ENCODE measurements at regions not wholly inside any gene's neighbourhood (a gene's known extent, or its start where the extent isn't known, plus 50 kb on each side); places are given as distances from the start of the nearest gene placed in this dataset.

DNA sequence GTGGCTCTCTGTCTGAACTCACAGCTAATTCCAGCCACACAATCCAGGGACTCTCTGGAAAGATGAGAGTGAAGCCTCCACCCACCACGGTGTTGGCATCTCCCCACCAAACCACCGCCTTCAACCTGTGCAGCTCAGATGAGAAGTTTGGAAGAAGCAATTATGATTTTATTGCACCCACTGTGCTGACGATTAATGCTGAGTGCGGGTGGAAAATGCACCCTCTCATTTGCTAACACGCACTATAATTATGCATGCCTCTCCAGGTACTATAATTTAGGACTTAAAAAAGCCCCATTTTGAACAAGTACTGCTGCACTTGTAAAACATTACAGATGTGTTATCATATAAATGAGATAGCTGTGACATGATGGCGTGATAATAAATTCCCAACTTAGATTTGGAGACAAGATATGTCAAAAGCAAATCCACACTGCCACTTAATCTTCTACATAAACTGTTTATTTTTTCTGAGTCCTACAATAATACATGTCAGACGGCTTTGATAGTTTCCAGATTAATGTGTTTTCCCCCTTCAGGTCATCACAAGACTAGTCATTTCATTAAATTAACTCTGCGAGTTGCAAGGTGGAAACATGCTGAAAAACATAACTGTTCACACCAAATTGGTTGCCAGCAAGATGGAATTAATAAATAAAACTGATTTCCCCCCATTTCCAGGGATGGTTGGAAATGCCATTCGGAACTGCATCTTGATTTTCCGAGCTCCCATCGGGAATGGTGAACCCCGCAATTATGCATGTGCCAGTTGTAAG lies 466.5 kb upstream of the MAF start:
- DNase-seq = no peak

DNA sequence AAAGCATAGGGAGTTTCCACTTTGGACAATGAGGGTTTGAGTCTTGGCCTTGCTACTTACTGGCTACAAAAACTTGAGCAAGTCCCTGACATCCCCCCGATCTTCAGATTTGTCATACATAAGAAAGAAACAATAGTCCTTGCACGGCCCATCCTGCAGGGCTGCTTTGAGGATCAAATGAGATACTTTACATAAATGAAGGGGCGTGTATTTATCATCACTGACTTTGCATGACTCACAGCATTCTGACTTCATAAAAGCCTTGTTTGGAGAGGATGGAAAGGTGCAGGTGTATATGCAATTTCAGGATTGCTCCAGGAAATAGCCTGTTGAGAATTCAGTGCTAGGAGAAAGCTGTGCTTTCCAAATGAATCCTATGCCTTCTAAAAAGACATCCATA lies 465.0 kb upstream of the MAF start:
- DNase-seq = no peak

DNA sequence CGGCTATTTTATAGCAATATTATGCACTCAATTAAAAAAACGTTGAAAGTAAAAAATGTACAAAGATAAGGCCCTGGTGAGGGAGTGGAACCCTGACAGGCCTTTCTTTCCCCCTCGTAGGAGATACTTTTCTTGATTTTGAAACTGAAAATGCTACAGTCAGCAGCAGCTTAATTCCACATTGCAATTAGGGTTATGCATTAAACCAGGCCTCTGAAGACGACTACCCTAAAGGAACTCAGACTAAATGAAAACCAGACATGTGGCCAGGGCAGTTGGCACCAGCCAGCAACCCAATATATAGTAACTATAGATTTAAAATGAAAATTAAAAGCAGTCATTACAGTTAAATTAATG lies 463.2 kb upstream of the MAF start:
- DNase-seq = no peak

DNA sequence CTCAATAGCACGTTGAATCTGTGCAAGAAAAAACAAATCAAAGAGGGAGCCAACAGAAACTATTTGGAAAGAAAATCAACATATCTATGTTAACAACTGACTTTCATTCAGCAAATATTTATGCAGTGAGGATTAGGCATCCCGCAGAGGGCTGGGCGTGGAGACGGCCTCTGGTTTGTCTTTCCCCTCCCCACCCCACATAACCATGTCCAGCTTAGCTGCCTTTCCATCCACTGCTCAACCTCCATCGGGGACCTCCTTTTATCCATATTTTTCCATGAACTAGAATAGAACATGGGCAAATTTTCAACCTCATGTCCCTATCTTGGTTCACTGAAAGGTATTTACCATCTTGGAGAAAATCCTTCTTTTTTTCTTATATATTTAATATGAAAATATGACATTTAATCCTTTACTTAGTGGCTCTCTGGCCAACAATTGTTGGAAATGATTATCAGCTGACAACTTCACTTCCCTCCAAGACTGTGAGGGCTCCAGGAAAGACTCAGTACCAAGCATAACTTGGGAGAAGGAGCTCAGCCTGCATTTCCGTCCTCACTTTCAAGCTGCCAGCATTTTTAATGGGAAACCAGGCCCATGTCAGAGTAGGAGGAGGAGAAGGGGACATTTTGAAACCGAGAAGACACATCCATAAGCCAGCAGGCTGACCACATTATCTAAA lies 462.6 kb upstream of the MAF start:
- no peak for DNase-seq

DNA sequence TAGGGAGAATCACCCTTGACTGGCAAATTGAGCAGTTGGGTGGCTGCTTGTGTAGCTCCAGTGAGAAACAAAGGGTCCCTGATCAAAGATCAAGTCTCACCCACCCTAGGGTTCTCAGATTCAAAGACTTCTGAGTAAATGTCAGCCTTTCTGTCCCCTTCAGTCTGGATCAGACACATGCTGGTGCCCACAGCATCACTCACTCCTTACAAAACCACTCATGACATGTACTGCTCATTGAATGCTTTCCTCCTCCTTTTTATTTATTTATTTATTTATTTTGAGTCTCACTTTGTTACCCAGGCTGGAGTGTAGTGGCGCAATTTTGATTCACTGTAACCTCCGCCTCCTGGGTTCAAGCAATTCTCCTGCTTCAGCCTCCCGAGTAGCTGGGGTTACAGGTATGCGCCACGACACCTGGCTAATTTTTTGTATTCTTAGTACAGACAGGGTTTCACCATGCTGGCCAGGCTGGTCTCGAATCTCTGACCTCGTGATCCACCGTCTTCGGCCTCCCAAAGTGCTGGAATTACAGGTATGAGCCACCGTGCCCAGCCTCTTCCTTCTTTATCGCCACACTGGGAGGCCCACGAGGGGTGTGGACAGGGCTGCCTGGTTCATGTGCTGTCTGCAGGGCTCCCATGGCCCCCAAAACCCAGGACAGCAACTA lies 462.0 kb upstream of the MAF start:
- DNase-seq = no peak

DNA sequence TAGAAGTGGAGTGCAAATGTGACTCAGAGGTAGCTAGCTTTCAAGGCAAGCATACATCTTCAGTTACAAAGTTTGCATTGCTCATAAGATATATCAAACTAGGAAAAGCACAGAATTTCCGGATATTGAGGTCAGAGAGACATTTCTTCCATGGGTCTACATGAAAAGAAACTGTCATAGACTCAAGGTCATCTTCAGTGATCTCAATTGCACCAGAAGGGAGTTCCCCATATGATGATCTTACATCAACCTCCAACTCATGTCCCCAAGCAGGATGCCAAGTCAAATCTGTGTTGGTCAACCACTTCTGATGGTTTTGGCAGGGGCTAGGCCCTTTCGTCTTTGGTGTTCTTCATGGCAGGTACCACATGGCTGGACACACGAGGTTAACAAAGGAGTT lies 459.9 kb upstream of the MAF start:
- DNase-seq = no peak

DNA sequence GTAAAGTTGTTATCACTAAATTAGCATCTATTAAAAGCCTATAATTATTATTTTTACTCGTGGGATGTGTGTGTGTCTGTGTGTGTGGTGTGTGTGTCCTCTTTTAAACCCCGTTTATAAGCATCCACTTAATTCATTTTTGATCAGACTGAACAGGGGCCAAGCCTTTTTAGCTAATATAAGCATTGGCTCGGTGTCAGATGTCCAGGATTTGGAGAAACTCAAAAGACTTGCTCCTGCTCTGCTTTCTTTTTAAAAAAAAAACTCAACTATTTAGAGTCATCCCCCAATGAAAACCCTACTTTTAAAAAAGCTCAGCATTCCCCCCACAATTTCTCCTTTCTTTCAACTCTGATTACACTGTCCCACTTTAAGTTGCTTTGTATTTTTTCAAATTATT lies 459.3 kb upstream of the MAF start:
- DNase-seq = no peak

DNA sequence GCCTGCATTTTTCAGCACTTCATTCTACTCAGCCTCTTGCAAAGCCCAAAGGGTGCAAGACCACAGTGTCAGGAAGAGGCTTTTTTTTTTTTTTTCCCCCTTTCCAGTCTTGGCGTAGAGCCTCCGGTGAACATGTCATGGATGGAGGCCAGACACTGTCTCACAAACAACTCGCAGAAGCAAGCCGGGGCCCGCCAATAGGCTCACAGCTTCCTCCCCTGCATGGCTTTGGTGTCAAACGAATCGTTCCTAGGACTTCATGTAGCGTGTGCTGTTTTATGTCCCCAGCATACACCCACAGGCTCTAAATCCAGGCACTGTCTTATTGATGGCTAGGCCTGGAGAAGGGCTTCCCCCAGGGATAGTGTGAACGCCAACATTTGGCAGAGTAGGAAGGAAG lies 457.7 kb upstream of the MAF start:
- no peak for DNase-seq

DNA sequence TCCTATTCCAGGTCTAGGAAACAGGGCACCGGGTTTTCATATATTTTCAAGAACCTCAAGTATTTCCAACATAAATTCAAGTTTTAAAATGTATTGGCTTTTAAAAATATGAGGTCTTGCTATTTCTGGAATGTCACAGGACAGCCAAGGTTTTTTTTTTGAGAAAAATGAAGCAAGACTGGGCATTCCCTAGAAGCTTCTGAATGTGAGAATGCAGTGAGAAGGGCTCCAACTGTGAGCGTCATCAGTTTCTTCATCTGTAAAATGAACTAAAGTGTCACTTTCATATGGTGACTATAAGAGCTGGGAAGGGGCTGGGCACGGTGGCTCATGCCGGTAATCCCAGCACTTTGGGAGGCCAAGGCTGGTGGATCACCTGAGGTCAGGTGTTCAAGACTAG lies 455.8 kb upstream of the MAF start:
- DNase-seq = no peak

DNA sequence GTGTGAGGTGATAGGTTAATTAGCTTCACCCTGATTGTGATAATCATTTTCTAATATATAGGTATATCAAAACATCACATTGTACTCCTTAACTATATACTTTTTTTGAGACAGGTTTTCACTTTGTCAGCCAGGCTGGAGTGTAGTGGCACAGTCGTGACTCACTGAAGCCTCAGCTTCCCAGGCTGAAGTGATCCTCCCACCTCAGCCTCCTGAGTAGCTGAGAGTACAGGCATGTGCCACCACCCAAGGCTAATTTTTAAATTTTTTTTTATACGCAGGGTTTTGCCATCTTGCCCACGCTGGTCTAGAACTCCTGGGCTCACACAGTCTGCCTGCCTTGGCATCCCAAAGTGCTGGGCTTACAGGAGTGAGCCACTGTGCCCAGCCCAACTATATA lies 455.3 kb upstream of the MAF start:
- no peak for DNase-seq

DNA sequence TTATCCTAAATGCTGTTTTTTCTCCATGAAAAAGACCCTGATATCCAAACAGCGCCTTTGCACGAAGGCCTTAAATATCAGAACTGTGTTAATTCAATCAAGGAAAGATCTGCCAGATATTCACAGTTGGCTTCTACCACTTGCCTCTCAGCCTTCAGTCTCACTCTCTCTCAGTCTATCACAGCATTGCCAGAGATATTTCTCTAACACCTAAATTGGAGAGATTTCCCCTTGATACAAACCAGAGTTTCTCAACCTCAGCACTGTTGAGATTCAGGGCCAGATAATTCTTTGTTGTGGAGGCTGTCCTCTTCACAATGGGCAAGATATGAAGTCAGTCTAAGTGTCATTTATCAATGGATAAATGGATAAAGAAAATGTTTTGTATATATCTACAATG lies 454.1 kb upstream of the MAF start:
- no peak for DNase-seq

DNA sequence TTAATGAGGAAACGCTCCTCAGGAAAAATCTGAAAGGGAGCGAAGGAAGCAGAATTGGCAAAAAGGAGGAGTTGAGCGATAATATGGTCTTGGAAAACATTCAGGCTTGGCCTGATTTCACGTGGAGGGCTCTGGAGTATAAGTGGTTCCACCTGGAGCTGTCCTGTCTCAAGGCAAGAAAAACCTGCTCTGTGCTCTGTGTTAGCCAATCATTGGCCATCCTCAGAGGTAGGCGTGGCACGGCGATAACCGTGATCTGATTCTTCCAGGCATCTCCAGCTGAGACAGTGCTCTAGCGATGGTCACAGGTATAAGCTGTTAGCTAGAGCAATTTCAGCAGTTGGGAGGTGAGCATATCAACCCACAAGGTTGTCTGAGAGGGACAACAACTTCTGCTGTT lies 450.5 kb upstream of the MAF start:
- no peak for DNase-seq

DNA sequence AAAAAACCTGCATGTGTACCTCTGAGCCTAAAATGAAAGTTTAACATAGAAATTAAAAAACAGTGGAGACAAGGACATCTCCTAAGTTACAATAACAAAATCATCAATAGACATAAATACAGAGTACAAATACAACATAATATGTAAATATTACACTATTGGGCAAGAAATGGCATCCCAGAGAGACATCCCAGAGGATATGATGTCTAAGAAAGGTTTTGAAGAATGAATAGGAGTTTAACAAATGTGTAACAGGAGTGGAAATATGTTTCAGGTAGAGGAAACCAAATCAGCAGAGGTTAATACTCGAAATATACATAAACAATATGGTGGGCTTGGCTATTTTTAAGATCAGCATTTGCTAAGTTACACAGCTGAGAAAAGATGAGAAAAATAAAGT lies 447.7 kb upstream of the MAF start:
- DNase-seq = no peak

DNA sequence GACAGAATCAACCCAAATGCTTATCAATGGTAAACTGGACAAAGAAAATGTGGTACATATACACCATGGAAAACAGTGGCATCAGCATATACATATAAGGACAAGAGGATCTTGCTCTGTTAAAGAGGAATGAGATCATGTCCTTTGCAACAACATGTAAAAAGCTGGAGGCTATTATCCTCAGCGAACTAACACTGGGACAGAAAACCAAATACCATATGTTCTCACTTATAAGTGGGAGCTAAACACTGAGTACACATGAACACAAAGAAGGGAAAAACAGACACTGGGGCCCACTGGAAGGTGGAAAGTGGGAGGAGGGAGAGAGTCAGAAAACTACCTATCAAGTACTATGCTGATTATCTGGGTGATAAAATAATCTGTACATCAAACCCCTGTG lies 447.3 kb upstream of the MAF start:
- no peak for DNase-seq

DNA sequence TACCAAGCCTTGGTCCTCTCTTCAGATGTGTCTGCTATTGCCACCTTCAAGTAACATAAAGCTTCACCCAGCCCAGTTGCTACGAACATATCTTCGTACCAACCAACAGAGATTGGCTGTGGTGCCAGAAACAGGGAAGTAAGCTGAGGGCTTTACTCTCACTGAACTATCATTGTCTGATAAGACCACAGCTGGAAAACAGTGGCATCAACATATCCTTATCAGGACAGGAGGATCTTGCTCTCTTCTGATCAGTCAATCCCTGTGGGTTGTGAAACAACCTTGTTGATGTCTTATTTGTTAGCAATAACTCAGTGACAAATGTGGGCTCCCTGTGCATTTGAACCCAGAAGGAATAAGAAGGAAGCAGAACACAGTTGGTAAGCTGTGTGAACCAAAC lies 446.3 kb upstream of the MAF start:
- DNase-seq = no peak

DNA sequence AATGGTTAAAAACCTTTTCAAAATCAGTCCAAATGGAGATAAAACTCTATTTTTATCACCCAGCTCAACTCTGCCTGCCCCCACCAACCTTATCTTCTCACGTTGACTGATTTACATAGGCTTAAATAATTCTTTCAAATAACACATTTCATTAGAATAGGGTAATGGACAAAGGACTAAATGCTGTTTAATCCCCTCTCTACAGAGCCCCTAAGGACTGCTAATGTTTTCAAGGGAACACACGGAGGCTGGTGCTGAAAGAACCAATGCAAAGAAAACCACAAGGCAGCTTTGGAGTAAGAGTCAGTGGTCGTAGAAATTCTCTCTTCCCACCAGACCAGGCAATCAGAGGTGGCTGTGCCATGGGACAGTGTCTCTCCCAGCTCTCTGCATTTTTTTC lies 445.7 kb upstream of the MAF start:
- DNase-seq = no peak

DNA sequence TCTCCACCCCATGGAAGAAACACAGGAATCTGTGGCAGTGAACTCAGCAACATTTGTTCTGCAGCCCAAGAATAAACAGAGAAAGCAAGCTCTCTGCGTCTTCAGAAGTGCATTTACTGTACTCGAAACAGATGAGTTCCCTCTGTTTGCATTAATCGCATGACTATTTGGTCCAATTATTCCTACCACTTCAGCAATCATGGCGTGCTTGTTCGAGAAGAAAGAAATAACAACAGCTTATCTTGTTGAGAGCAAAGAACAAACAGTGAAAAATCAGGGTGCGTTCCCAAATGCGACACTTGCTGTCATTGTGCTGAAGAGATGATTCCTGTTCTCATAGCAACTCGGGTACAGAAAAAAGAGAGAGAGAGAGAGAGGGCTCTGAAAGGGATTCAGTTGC lies 445.3 kb upstream of the MAF start:
- no peak for DNase-seq

DNA sequence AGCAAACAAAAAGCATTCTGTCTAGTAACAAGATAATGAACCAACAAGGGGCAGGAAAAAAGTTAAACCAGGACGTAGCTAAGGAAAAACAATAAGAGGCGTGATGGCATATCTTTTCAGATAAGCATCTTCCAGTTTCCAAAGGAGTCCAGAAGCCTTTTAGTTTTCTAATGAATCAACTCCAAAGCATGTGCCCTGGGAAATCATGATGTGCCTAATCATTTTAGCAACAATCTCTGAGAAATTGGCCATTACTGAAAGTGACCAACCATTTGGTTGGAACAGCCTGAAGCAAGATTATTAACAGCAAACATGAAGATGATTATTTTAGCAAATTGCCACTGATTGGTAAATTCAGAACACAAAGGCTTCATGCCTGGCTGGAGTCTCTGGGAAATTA lies 440.9 kb upstream of the MAF start:
- DNase-seq = no peak

DNA sequence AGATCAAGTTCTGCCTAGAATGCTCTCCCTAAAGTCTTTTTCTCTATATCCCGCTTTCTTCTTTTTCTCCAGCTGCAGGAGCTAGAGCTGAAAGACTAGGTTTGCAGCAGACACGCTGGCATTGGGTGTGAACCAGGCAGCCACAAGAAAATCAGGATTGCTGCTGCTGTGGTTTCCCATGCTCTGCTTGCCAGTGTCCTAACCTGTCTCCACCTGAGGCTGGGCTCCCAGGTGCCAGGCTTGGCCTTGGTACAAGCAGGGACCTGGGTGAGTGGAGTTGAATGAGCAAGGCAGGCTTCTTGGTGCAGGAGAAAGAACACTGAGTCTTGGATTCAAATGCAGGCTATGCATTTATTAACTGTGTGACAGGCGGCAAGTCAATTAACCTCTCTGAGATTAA lies 440.3 kb upstream of the MAF start:
- no peak for DNase-seq

DNA sequence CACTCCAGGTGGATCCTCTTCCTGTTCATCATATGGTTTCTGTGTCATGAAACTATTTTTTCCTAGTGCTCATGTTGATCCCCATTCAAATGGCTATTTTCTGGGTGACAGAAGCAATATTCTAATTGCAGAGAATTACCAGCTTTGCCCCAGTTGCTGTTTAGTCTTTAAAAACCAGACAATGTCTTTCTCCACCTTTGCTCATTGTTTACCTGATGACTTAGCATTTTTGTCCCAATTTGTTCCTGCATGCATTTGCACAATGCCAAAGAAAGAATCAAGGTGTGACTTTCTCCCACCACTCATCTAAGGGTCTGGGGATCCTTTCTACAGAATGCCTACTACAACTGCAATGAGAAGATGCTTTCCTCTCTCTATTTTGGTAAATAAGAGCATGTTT lies 439.9 kb upstream of the MAF start:
- DNase-seq = no peak

DNA sequence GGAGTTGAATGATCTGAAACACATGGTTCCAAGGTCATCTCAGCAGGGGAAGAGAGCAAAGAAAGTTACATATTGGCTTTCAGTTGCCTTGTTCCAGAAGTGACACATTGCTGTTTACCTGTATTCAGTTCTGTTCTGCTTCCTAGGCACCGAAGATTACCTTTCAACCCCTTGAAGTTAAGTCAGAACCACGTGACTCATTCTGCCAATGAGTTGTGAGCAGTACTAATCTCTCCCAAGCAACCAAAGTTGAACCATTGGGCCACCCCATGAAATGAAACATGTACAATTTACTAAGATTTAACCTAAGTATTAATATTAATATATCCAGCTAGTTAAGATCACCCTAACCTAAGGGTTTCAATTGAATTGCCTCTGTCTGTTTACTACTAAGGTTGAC lies 439.2 kb upstream of the MAF start:
- no peak for DNase-seq

DNA sequence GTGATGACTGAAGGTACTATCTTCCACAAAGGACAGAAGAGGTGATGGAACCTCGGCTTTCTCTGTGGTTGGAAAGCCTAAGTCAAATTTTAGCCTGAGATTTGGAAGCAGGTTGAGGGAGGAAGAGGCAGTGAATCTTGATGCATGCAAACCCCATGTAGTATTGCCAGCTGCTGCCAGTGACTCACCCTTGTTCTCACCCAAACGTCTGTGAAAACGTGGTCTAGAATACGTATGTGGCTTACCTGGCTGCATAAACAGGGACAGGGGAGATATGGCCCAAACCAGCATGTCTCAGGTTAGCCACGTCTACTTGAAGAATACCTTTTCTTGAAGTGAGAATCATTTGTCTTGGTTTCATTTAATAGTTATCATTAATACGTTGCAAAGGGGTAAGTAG lies 438.0 kb upstream of the MAF start:
- no peak for DNase-seq

DNA sequence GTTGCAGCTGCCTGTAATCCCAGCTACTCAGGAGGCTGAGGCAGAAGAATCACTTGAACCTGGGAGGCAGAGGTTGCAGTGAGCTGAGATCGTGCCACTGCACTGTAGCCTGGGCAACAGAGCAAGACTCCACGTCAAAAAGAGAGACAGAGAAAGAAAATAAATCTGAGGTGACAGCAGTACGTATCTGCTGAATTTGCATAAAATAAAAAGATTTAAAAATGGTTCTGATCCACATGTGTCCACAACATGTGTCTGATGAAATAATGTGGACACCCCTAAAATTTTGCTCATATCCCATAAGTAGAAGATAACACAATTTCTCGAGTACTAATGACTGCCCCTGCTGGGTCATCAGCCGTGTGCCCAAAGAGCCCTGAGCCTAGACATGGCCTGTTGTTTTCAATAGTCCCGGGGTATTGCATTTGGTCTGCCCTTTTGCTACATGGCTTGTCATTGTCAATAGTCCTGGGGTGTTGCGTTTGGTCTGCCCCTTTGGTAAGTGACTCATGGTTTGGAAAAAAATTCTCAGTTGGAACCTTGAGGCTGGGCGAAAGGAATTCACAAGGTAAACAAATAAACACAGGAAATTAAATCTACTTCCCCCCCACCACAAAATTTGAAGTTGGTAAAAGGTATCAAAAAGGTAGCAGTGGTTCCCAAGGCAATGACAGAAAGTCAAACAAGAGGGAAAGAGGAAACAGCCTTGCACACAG lies 434.6 kb upstream of the MAF start:
- DNase-seq = no peak

DNA sequence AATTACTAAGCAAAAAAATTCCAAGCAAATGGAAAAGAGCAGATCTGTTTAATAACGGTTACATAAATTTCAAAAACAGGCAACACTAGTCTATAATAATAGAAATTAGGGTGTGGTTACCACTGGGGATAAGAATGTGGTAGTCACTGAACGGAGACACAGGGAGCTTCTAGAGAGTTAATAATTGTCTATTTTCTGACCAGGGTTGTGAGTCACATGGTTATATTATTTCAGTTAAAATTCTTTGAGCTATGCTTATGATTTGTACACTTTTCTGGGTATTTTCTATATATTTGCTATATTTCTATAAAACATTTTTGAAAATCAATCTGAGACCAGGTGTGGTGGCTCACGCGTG lies 433.9 kb upstream of the MAF start:
- no peak for DNase-seq

Data from Kasumi-1 (cell line).